SK-N-SH (cell line): ENCODE measurements at regions not wholly inside any gene's neighbourhood (a gene's known extent, or its start where the extent isn't known, plus 50 kb on each side); places are given as distances from the start of the nearest gene placed in this dataset.
"Not testable (repeated sequence)": the region's sequence is repeated elsewhere in the genome, so short reads cannot be mapped to it uniquely, and the experiment has no call there.

Source experiments
- CTCF ChIA-PET: fragments of 300-600, 350-600 bp; formaldehyde crosslinking; extraction: SDS; loops from one replicate; lab custom pipeline; 2021; lab: Yijun Ruan, JAX
- POLR2A ChIA-PET: fragments of 350-600 bp; sonication (Branson Sonifier 250); formaldehyde crosslinking; extraction: SDS; loops from one replicate; lab custom pipeline; 2020; ENCODE audit warnings: antibody characterized with exemption, inconsistent platforms; lab: Yijun Ruan, JAX
- DNase-seq: peaks from one replicate; pipeline ENCODE4 v3.0.0; 2012
- H2AFZ ChIP-seq: fragments of 200-600 bp; sonication (generic); 2 replicates; pipeline ENCODE4 v1.8.1; 2016; ENCODE audit warnings: antibody characterized with exemption, mild to moderate bottlenecking, low read depth
- H3F3A ChIP-seq: fragments of 200-600 bp; sonication (generic); replicated peaks from 2 replicates; pipeline ENCODE3; 2016; ENCODE audit warnings: antibody characterized with exemption, mild to moderate bottlenecking; ENCODE audit not compliant: insufficient read depth
- H3K27ac ChIP-seq, 2 experiments: fragments of 200-500 bp in 1 of 2; fragments of 200-600 bp in 1 of 2; sonication (Bioruptor generic) in 1 of 2; sonication (generic), shearing (Covaris generic) in 1 of 2; 2 replicates each; pipeline versions ENCODE4 v1.5.1 to v1.6.1; 2014 to 2016; ENCODE audit warnings: low read depth in 2 of 2, inconsistent platforms in 1 of 2, low read length in 1 of 2, mild to moderate bottlenecking in 1 of 2, mixed read lengths in 1 of 2
- H3K27me3 ChIP-seq: fragments of 200-600 bp; sonication (generic), shearing (Covaris generic); 2 replicates; pipeline ENCODE4 v1.6.1; 2016; ENCODE audit warnings: mixed run types; ENCODE audit not compliant: insufficient read depth
- H3K36me3 ChIP-seq, 2 experiments: fragments of 200-500 bp in 1 of 2; fragments of 200-600 bp in 1 of 2; sonication (Bioruptor generic) in 1 of 2; sonication (generic) in 1 of 2; replicated peaks in 1 of 2; 2 replicates each; pipeline versions ENCODE3 to v1.5.1; 2014 to 2016; ENCODE audit warnings: low read length in 1 of 2, mild to moderate bottlenecking in 1 of 2; ENCODE audit not compliant: insufficient read depth in 2 of 2, control insufficient read depth in 1 of 2
- H3K4me1 ChIP-seq, 2 experiments: fragments of 200-500 bp in 1 of 2; fragments of 200-600 bp in 1 of 2; sonication (Bioruptor generic) in 1 of 2; sonication (generic), shearing (Covaris generic) in 1 of 2; 2 replicates each; pipeline versions ENCODE4 v1.5.1 to v1.6.1; 2014 to 2016; ENCODE audit warnings: low read depth in 1 of 2, low read length in 1 of 2, mixed run types in 1 of 2; ENCODE audit not compliant: insufficient read depth in 2 of 2, control insufficient read depth in 1 of 2
- H3K4me2 ChIP-seq: fragments of 200-600 bp; sonication (generic), shearing (Covaris generic); 2 replicates; pipeline ENCODE4 v1.6.1; 2017; ENCODE audit warnings: mixed run types
- H3K4me3 ChIP-seq, 2 experiments: fragments of 200-500 bp in 1 of 2; fragments of 200-600 bp in 1 of 2; sonication (Bioruptor generic) in 1 of 2; sonication (generic), shearing (Covaris generic) in 1 of 2; 2 replicates each; pipeline versions ENCODE4 v1.5.1 to v1.8.1; 2014 to 2016; ENCODE audit warnings: low read depth in 2 of 2, inconsistent platforms in 1 of 2, low read length in 1 of 2, mild to moderate bottlenecking in 1 of 2, mixed read lengths in 1 of 2, moderate library complexity in 1 of 2
- H3K79me2 ChIP-seq: fragments of 200-600 bp; sonication (generic); 2 replicates; pipeline ENCODE4 v1.8.1; 2017; ENCODE audit warnings: mild to moderate bottlenecking; ENCODE audit not compliant: insufficient read depth
- H3K9ac ChIP-seq: fragments of 200-600 bp; sonication (generic); 2 replicates; pipeline ENCODE4 v1.6.1; 2017; ENCODE audit warnings: mixed run types
- H3K9me2 ChIP-seq: fragments of 200-600 bp; sonication (generic); 2 replicates; pipeline ENCODE4 v1.6.1; 2017; ENCODE audit warnings: mixed run types
- H3K9me3 ChIP-seq: fragments of 200-600 bp; sonication (generic); 2 replicates; pipeline ENCODE4 v1.6.1; 2017; ENCODE audit warnings: mixed run types, mild to moderate bottlenecking, moderate library complexity
- H4K20me1 ChIP-seq: fragments of 200-600 bp; sonication (generic); 2 replicates; pipeline ENCODE4 v1.6.1; 2017; ENCODE audit warnings: mild to moderate bottlenecking, mixed run types; ENCODE audit not compliant: insufficient read depth
- CHD2 ChIP-seq: fragments of 150-350 bp; IDR thresholded peaks from 2 replicates; pipeline ENCODE4 v1.6.1; 2018; ENCODE audit warnings: low read length; ENCODE audit not compliant: partially characterized antibody
- FOSL2 ChIP-seq: IDR thresholded peaks from 2 replicates; pipeline ENCODE4 v1.4.0; 2012; ENCODE audit warnings: low read depth, mild to moderate bottlenecking, moderate library complexity, borderline replicate concordance
- FOXJ3 ChIP-seq: sonication (generic); formaldehyde crosslinking; IDR thresholded peaks from 2 replicates; pipeline ENCODE4 v1.5.1; 2020; ENCODE audit warnings: mild to moderate bottlenecking, missing genetic modification reagents
- GABPA ChIP-seq: IDR thresholded peaks from 2 replicates; pipeline ENCODE4 v1.4.0; 2012; ENCODE audit warnings: low read depth, mild to moderate bottlenecking
- MXI1 ChIP-seq: IDR thresholded peaks from 2 replicates; pipeline ENCODE4 v1.6.1; 2012; ENCODE audit warnings: mild to moderate bottlenecking, low read depth, low read length, improper control_type of control experiment
- POLR2AphosphoS5 ChIP-seq: IDR thresholded peaks from 2 replicates; pipeline ENCODE4 v1.6.1; 2012; ENCODE audit warnings: low read depth, low read length
- RAD21 ChIP-seq: IDR thresholded peaks from 2 replicates; pipeline ENCODE4 v1.6.1; 2012; ENCODE audit warnings: mild to moderate bottlenecking, low read length
- REST ChIP-seq: IDR thresholded peaks from 2 replicates; pipeline ENCODE4 v1.6.1; 2012; ENCODE audit warnings: mild to moderate bottlenecking, low read depth, low read length, moderate library complexity
- RFX5 ChIP-seq: IDR thresholded peaks from 2 replicates; pipeline ENCODE4 v1.6.1; 2012; ENCODE audit warnings: mild to moderate bottlenecking, improper control_type of control experiment, low read length
- SIN3A ChIP-seq: IDR thresholded peaks from 2 replicates; pipeline ENCODE4 v1.6.1; 2012; ENCODE audit warnings: low read depth, mild to moderate bottlenecking, low read length, moderate library complexity, borderline replicate concordance
- TAF1 ChIP-seq: IDR thresholded peaks from 2 replicates; pipeline ENCODE4 v1.6.1; 2012; ENCODE audit warnings: low read depth, mild to moderate bottlenecking, low read length, moderate library complexity, borderline replicate concordance
- TEAD4 ChIP-seq: IDR thresholded peaks from 2 replicates; pipeline ENCODE4 v1.4.0; 2012; ENCODE audit warnings: mild to moderate bottlenecking, borderline replicate concordance; ENCODE audit not compliant: insufficient read depth
- YY1 ChIP-seq: IDR thresholded peaks from 2 replicates; pipeline ENCODE4 v1.4.0; 2012; ENCODE audit warnings: low read depth, mild to moderate bottlenecking
- WGBS: methylation state at CpG from one replicate; pipeline ENCODE4 v1.1.6; 2017; ENCODE audit warnings: low lambda C conversion rate; 5-methylcytosine and 5-hydroxymethylcytosine counted together
- TF ChIP-seq, protein P1 (sequence below): IDR thresholded peaks from 2 replicates; pipeline ENCODE4; 2012
- TF ChIP-seq, protein P2 (sequence below): fragments of 200-600 bp; sonication (generic); IDR thresholded peaks from 2 replicates; pipeline ENCODE4 v1.6.1; 2017; ENCODE audit warnings: antibody characterized with exemption, mild to moderate bottlenecking, moderate library complexity
- TF ChIP-seq, protein P3 (sequence below): fragments of 150-350 bp; IDR thresholded peaks from 2 replicates; pipeline ENCODE4 v1.6.1; 2016; ENCODE audit warnings: mild to moderate bottlenecking, low read depth, low read length

GRCh38 chr22:49683032-49683431 lies 144.6 kb downstream of the BRD1 start:
- H3K4me3 ChIP-seq: no peak overlapping the region
- POLR2A ChIA-PET: no interaction called here

DNA sequence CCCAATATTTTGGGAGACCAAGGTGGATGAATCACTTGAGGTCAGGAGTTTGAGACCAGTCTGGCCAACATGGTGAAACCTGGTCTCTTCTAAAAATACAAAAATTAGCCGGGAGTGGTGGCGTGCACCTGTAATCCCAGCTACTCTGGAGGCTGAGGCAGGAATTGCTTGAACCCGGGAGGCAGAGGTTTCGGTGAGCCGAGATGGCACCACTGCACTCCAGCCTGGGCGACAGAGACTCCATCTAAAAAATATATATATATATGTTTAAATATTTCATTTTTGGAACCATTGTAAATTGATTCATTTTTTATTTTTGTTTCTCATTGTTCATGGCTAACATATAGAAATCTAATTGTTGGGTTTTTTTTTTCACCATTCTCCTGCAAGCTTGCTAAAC lies 146.9 kb downstream of the BRD1 start:
- POLR2A ChIA-PET, CTCF ChIA-PET: not testable (repeated sequence)

More at GRCh38 chr22:49683032-49683431, 144.6 kb downstream of the BRD1 start:
- Histone ChIP-seq H3K4me1 (no peaks in the 10 kb centered on the region; a peak in 1 of 4 replicates), H3K9me3 (no peaks in the 10 kb centered on the region), H3K36me3 (no peaks in the 10 kb centered on the region), H3F3A (no peaks in the 10 kb centered on the region), H4K20me1 (no peaks in the 10 kb centered on the region), H3K27me3 (peaks cover 15% of the 10 kb centered on the region), H3K27ac (no peak overlapping the region), H3K9me2 (no peaks in the 10 kb centered on the region), H2AFZ (no peak overlapping the region), H3K79me2 (no peaks in the 10 kb centered on the region), H3K9ac (no peak overlapping the region), H3K4me2 (no peak overlapping the region)
- CTCF ChIA-PET: interaction anchor here (1.0 kb wide), 1 partner anchor 19 kb away, joined by 3 read pairs; no protein-coding TSS in a partner anchor
- WGBS: 52% methylated on average over 3 of the region's 3 CpGs
- TF ChIP-seq TAF1 (no peak), MXI1 (no peak), RAD21 (no peak), CHD2 (no peak), REST (no peak)
- TF ChIP-seq, protein P1, sequence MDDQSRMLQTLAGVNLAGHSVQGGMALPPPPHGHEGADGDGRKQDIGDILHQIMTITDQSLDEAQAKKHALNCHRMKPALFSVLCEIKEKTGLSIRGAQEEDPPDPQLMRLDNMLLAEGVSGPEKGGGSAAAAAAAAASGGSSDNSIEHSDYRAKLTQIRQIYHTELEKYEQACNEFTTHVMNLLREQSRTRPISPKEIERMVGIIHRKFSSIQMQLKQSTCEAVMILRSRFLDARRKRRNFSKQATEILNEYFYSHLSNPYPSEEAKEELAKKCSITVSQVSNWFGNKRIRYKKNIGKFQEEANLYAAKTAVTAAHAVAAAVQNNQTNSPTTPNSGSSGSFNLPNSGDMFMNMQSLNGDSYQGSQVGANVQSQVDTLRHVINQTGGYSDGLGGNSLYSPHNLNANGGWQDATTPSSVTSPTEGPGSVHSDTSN: no peak
- DNase-seq: no peak

DNA sequence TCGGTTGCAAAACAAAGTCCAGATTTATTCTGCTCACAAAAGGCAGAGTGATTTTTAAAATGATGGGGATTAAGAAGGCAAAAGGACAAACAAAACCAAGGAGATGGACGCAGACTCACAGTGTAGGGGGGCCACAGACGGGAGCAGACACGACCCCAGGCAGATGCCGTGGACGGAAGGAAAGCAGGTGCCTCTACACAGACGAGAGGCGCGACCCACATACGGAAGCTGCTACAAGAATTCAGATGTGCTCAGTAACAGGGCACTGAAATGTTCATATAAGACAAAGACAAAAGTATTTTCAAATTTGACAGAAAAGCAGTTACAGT lies 148.9 kb downstream of the BRD1 start:
- H3K4me1 ChIP-seq: no peaks in the 10 kb centered on the region
- H3K79me2 ChIP-seq: no peaks in the 10 kb centered on the region
- WGBS: 39% methylated on average over 10 of the region's 10 CpGs
- H3K9me3 ChIP-seq: no peaks in the 10 kb centered on the region
- no peaks in the 10 kb centered on the region for H3K36me3 ChIP-seq
- no peak overlapping the region for H3K9ac ChIP-seq
- H3F3A ChIP-seq: no peaks in the 10 kb centered on the region
- ChIA-PET CTCF (interaction anchor here (0.6 kb wide), 1 partner anchor 670 kb away, joined by 3 read pairs; no protein-coding TSS in a partner anchor), POLR2A (no interaction called here)
- no peak overlapping the region for H3K4me3 ChIP-seq
- no peak overlapping the region for H3K27ac ChIP-seq
- H4K20me1 ChIP-seq: no peaks in the 10 kb centered on the region
- no peak overlapping the region for H2AFZ ChIP-seq
- H3K27me3 ChIP-seq: peaks cover 22% of the 10 kb centered on the region
- no peak overlapping the region for H3K4me2 ChIP-seq
- DNase-seq: no peak
- H3K9me2 ChIP-seq: no peaks in the 10 kb centered on the region
- TF ChIP-seq TEAD4 (no peak), POLR2AphosphoS5 (no peak), GABPA (no peak), FOXJ3 (CRISPR knock-in tag) (no peak), YY1 (no peak), RFX5 (no peak), SIN3A (no peak), FOSL2 (no peak)
- TF ChIP-seq, protein P2, sequence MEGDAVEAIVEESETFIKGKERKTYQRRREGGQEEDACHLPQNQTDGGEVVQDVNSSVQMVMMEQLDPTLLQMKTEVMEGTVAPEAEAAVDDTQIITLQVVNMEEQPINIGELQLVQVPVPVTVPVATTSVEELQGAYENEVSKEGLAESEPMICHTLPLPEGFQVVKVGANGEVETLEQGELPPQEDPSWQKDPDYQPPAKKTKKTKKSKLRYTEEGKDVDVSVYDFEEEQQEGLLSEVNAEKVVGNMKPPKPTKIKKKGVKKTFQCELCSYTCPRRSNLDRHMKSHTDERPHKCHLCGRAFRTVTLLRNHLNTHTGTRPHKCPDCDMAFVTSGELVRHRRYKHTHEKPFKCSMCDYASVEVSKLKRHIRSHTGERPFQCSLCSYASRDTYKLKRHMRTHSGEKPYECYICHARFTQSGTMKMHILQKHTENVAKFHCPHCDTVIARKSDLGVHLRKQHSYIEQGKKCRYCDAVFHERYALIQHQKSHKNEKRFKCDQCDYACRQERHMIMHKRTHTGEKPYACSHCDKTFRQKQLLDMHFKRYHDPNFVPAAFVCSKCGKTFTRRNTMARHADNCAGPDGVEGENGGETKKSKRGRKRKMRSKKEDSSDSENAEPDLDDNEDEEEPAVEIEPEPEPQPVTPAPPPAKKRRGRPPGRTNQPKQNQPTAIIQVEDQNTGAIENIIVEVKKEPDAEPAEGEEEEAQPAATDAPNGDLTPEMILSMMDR: no peak
- TF ChIP-seq, protein P3, sequence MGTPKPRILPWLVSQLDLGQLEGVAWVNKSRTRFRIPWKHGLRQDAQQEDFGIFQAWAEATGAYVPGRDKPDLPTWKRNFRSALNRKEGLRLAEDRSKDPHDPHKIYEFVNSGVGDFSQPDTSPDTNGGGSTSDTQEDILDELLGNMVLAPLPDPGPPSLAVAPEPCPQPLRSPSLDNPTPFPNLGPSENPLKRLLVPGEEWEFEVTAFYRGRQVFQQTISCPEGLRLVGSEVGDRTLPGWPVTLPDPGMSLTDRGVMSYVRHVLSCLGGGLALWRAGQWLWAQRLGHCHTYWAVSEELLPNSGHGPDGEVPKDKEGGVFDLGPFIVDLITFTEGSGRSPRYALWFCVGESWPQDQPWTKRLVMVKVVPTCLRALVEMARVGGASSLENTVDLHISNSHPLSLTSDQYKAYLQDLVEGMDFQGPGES: no peak

More for the DNA sequence above, 146.9 kb downstream of the BRD1 start:
- H3F3A ChIP-seq, H3K9me2 ChIP-seq, H3K27ac ChIP-seq, H3K36me3 ChIP-seq, H3K4me3 ChIP-seq, H4K20me1 ChIP-seq, H3K4me2 ChIP-seq, DNase-seq, H3K9ac ChIP-seq, H2AFZ ChIP-seq, H3K4me1 ChIP-seq, H3K79me2 ChIP-seq, H3K9me3 ChIP-seq: not testable (repeated sequence)
- WGBS: 45% methylated on average over 6 of the region's 6 CpGs
- H3K27me3 ChIP-seq: peaks cover 22% of the 10 kb centered on the region
